ENCODE measurements at regions not wholly inside any gene's neighbourhood (a gene's known extent, or its start where the extent isn't known, plus 50 kb on each side); places are given as distances from the start of the nearest gene placed in this dataset.
"Not testable (repeated sequence)": the region's sequence is repeated elsewhere in the genome, so short reads cannot be mapped to it uniquely, and the experiment has no call there.

- no peak for DNase-seq
Measured at GRCh38 chr2:75324861-75325284, 125.6 kb upstream of the TACR1 start.

- no peak for DNase-seq
Measured at GRCh38 chr2:75324141-75324540, 124.8 kb upstream of the TACR1 start.

- no peak for DNase-seq
Measured at GRCh38 chr2:75321599-75321922, 122.2 kb upstream of the TACR1 start.

- DNase-seq: no peak
Measured at GRCh38 chr2:75320898-75321598, 121.7 kb upstream of the TACR1 start.

GRCh38 chr2:75319951-75320350, 120.6 kb upstream of the TACR1 start:
- no peak for DNase-seq

- no peak for DNase-seq
Measured at GRCh38 chr2:75317802-75318201, 118.5 kb upstream of the TACR1 start.

- DNase-seq: no peak
Measured at GRCh38 chr2:75317316-75317715, 118.0 kb upstream of the TACR1 start.

GRCh38 chr2:75315436-75315835, 116.1 kb upstream of the TACR1 start:
- DNase-seq: no peak

GRCh38 chr2:75311993-75312392, 112.7 kb upstream of the TACR1 start:
- peak; percentile 47 for DNase-seq

GRCh38 chr2:75311521-75311920, 112.2 kb upstream of the TACR1 start:
- no peak for DNase-seq

- DNase-seq: no peak
Measured at GRCh38 chr2:75310876-75311275, 111.6 kb upstream of the TACR1 start.

- no peak for DNase-seq
Measured at GRCh38 chr2:75309596-75310463, 110.5 kb upstream of the TACR1 start.

GRCh38 chr2:75303227-75303626, 103.9 kb upstream of the TACR1 start:
- DNase-seq: no peak

GRCh38 chr2:75294362-75294761, 95.0 kb upstream of the TACR1 start:
- DNase-seq: no peak

- no peak for DNase-seq
Measured at GRCh38 chr2:75292826-75293225, 93.5 kb upstream of the TACR1 start.

GRCh38 chr2:75290600-75291150, 91.4 kb upstream of the TACR1 start:
- no peak for DNase-seq

- no peak for DNase-seq
Measured at GRCh38 chr2:75289771-75290170, 90.5 kb upstream of the TACR1 start.

GRCh38 chr2:75289178-75289577, 89.9 kb upstream of the TACR1 start:
- not testable (repeated sequence) for DNase-seq

- no peak for DNase-seq
Measured at GRCh38 chr2:75288760-75289159, 89.4 kb upstream of the TACR1 start.

- DNase-seq: no peak
Measured at GRCh38 chr2:75287624-75288316, 88.5 kb upstream of the TACR1 start.

GRCh38 chr2:75284345-75284744, 85.0 kb upstream of the TACR1 start:
- no peak for DNase-seq

- no peak for DNase-seq
Measured at GRCh38 chr2:75278821-75279379, 79.6 kb upstream of the TACR1 start.

- no peak for DNase-seq
Measured at GRCh38 chr2:75278314-75278713, 79.0 kb upstream of the TACR1 start.

Measured in DMS153 (cell line).